Endothelial cell of umbilical vein (primary cell): ENCODE measurements at regions not wholly inside any gene's neighbourhood (a gene's known extent, or its start where the extent isn't known, plus 50 kb on each side); places are given as distances from the start of the nearest gene placed in this dataset.

Source experiments
- BruUV-seq: library from RNA; stranded (reverse); fragments of 400-500 nt; replicated peaks from 2 replicates; lab custom pipeline; 2021; lab: Mats Ljungman, UMichigan
- CTCF ChIA-PET: fragments of 300-600, 350-600 bp; sonication (Branson Sonifier 250); formaldehyde crosslinking; loops from one replicate; lab custom pipeline; 2021; ENCODE audit warnings: antibody characterized with exemption, inconsistent platforms; lab: Charles Lee
- POLR2A ChIA-PET: fragments of 300-600, 350-600 bp; sonication (Branson Sonifier 250); formaldehyde crosslinking; loops from one replicate; lab custom pipeline; 2021; ENCODE audit warnings: antibody characterized with exemption, inconsistent platforms; lab: Charles Lee
- DNase-seq: peaks from one replicate; pipeline ENCODE4 v3.0.0-alpha.2; 2011; ENCODE audit warnings: low read depth, low spot score
- FAIRE-seq: peaks from 2 replicates; lab custom pipeline; 2011; peaks lifted over from hg19 to GRCh38; lab: Jason Lieb, UNC
- H2AFZ ChIP-seq: 2 replicates; pipeline ENCODE4 v1.6.0; 2012; ENCODE audit warnings: low read depth, low read length, control low read depth, inconsistent platforms
- H3K27ac ChIP-seq: 2 replicates; pipeline ENCODE4 v1.5.1; 2011; ENCODE audit warnings: low read depth, mild to moderate bottlenecking, control low read depth, low read length, moderate library complexity; ENCODE audit not compliant: insufficient read depth
- H3K27me3 ChIP-seq, 2 experiments: 2 replicates each; pipeline versions ENCODE4 v1.6.0 to v1.6.1; 2011; ENCODE audit warnings: low read length in 2 of 2, mixed read lengths in 1 of 2; ENCODE audit not compliant: control insufficient read depth in 2 of 2, insufficient read depth in 2 of 2
- H3K36me3 ChIP-seq, 2 experiments: 2 replicates in 1 of 2; 3 replicates in 1 of 2; pipeline ENCODE4 v1.5.1; 2011; ENCODE audit warnings: low read length in 2 of 2, mild to moderate bottlenecking in 1 of 2, moderate library complexity in 1 of 2; ENCODE audit not compliant: control insufficient read depth in 2 of 2, insufficient read depth in 2 of 2; ENCODE audit errors: extremely low read depth in 1 of 2
- H3K4me1 ChIP-seq: 3 replicates; pipeline ENCODE4 v1.5.1; 2011; ENCODE audit warnings: mild to moderate bottlenecking, low read length; ENCODE audit not compliant: control insufficient read depth, insufficient read depth; ENCODE audit errors: extremely low read depth
- H3K4me2 ChIP-seq: 2 replicates; pipeline ENCODE4 v1.6.1; 2011; ENCODE audit warnings: low read length, control low read depth, mixed read lengths; ENCODE audit not compliant: insufficient read depth
- H3K4me3 ChIP-seq, 3 experiments: fragments of 200-600 bp in 1 of 3; sonication (generic), shearing (Covaris generic) in 1 of 3; replicated peaks in 1 of 3; 2 replicates each; pipeline ENCODE4 v1.5.1; 2011 to 2016; ENCODE audit warnings: control low read depth in 3 of 3, low read length in 3 of 3, mild to moderate bottlenecking in 2 of 3, inconsistent platforms in 1 of 3, low read depth in 1 of 3, moderate library complexity in 1 of 3; ENCODE audit not compliant: insufficient read depth in 1 of 3
- H3K79me2 ChIP-seq: 2 replicates; pipeline ENCODE4 v1.6.0; 2012; ENCODE audit warnings: low read length, inconsistent platforms; ENCODE audit not compliant: control insufficient read depth, insufficient read depth
- H3K9ac ChIP-seq: replicated peaks from 2 replicates; pipeline ENCODE3; 2011; ENCODE audit warnings: low read length, control low read depth; ENCODE audit not compliant: insufficient read depth; ENCODE audit errors: extremely low read depth
- H3K9me1 ChIP-seq: replicated peaks from 3 replicates; pipeline ENCODE4 v1.6.0; 2011; ENCODE audit warnings: mild to moderate bottlenecking, low read length; ENCODE audit not compliant: control insufficient read depth, insufficient read depth; ENCODE audit errors: extremely low read depth
- H3K9me3 ChIP-seq: replicated peaks from 2 replicates; pipeline ENCODE4 v1.5.1; 2012; ENCODE audit warnings: low read length, inconsistent platforms; ENCODE audit not compliant: control insufficient read depth, insufficient read depth
- H4K20me1 ChIP-seq: replicated peaks from 2 replicates; pipeline ENCODE3; 2011; ENCODE audit warnings: mild to moderate bottlenecking, low read length; ENCODE audit not compliant: control insufficient read depth, insufficient read depth; ENCODE audit errors: extremely low read depth
- CTCF ChIP-seq, 2 donors: IDR thresholded peaks; 1 replicate in 1 of 2; 2 replicates in 1 of 2; pipeline ENCODE4 v1.5.1; 2011; ENCODE audit warnings: low read length in 2 of 2, mild to moderate bottlenecking in 2 of 2, moderate library complexity in 2 of 2, control low read depth in 1 of 2, inconsistent platforms in 1 of 2, low read depth in 1 of 2; ENCODE audit not compliant: insufficient read depth in 1 of 2; ENCODE audit errors: extremely low read depth in 1 of 2
- EZH2 ChIP-seq: IDR thresholded peaks from 2 replicates; pipeline ENCODE4 v1.6.1; 2012; ENCODE audit warnings: borderline replicate concordance, low read depth, mild to moderate bottlenecking, moderate library complexity, low read length, inconsistent platforms; ENCODE audit not compliant: severe bottlenecking
- FOS ChIP-seq: IDR thresholded peaks from 2 replicates; pipeline ENCODE4 v1.6.1; 2011; ENCODE audit warnings: mild to moderate bottlenecking, low read length, moderate library complexity, borderline replicate concordance; ENCODE audit not compliant: insufficient read depth
- GATA2 ChIP-seq: IDR thresholded peaks from 2 replicates; pipeline ENCODE4 v1.7.0; 2011; ENCODE audit warnings: low read depth, mild to moderate bottlenecking, moderate library complexity, mixed read lengths, low read length; ENCODE audit not compliant: insufficient read length, insufficient read depth
- JUN ChIP-seq: IDR thresholded peaks from 2 replicates; pipeline ENCODE4 v1.6.1; 2011; ENCODE audit warnings: borderline replicate concordance, low read depth; ENCODE audit not compliant: insufficient read length, insufficient read depth
- MAX ChIP-seq: IDR thresholded peaks from 2 replicates; pipeline ENCODE4 v1.6.1; 2011; ENCODE audit not compliant: insufficient read depth, insufficient read length
- MYC ChIP-seq: IDR thresholded peaks from one replicate; pipeline ENCODE4 v1.6.1; 2011; ENCODE audit warnings: mild to moderate bottlenecking, low read depth, low read length
- POLR2A ChIP-seq: IDR thresholded peaks from 2 replicates; pipeline ENCODE4 v1.6.1; 2012; ENCODE audit warnings: low read depth, mild to moderate bottlenecking, control low read depth, low read length
- POLR2AphosphoS5 ChIP-seq: IDR thresholded peaks from 2 replicates; pipeline ENCODE4 v1.6.1; 2012; ENCODE audit warnings: low read depth, mild to moderate bottlenecking, control low read depth, low read length, moderate library complexity; ENCODE audit not compliant: insufficient read depth
- dilution Hi-C: fragments of 300-500 bp; cut with MboI; formaldehyde crosslinking; loops from one replicate; pipeline ENCODE4 v1.15.0; 2019; ENCODE audit warnings: low sequenced_read_pairs; ENCODE audit not compliant: extremely low pct_ligation_motif_present
- intact Hi-C: fragments of 100-400 bp; cut with micrococcal nuclease; formaldehyde crosslinking; loops from one replicate; pipeline ENCODE4 v1.10.0; 2022

GRCh38 chr20:60857708-60858107 is 394.4 kb upstream of the CDH4 start:
- H3K36me3 ChIP-seq = no peaks in the 10 kb centered on the region
- H3K9ac ChIP-seq = no peak overlapping the region
- no peak overlapping the region for H3K27ac ChIP-seq
- no peak overlapping the region for H2AFZ ChIP-seq
- DNase-seq = no peak
- H3K9me1 ChIP-seq = no peaks in the 10 kb centered on the region
- no peak overlapping the region for H3K4me2 ChIP-seq
- no peak overlapping the region for H3K4me3 ChIP-seq
- CTCF ChIA-PET = no interaction called here
- H4K20me1 ChIP-seq = no peaks in the 10 kb centered on the region
- H3K4me1 ChIP-seq = no peaks in the 10 kb centered on the region
- no TSS peak for BruUV-seq
- POLR2A ChIA-PET = no interaction called here
- FAIRE-seq = no peak
- H3K27me3 ChIP-seq = no peaks in the 10 kb centered on the region
- no peak for TF ChIP-seq EZH2
- peak; percentile 28 for TF ChIP-seq FOS
- H3K9me3 ChIP-seq = peaks cover 1% of the 10 kb centered on the region
- dilution Hi-C loops = no loop called here
- intact Hi-C loops = no loop called here
- H3K79me2 ChIP-seq = no peaks in the 10 kb centered on the region

- ChIA-PET POLR2A (no interaction called here), CTCF (no interaction called here)
- Histone ChIP-seq H3K9me1 (no peaks in the 10 kb centered on the region), H3K4me2 (no peak overlapping the region), H4K20me1 (no peaks in the 10 kb centered on the region), H3K4me3 (no peak overlapping the region), H3K27me3 (no peaks in the 10 kb centered on the region), H3K79me2 (no peaks in the 10 kb centered on the region), H2AFZ (no peak overlapping the region), H3K9me3 (no peaks in the 10 kb centered on the region), H3K27ac (no peak overlapping the region), H3K36me3 (no peaks in the 10 kb centered on the region), H3K9ac (no peak overlapping the region), H3K4me1 (no peaks in the 10 kb centered on the region)
- no TSS peak for BruUV-seq
- intact Hi-C loops = loop anchor here (2.0 kb wide), 1 partner anchor 56 kb away; no protein-coding TSS in a partner anchor
- no peak for DNase-seq
- dilution Hi-C loops = no loop called here
- FAIRE-seq = no peak
- TF ChIP-seq CTCF (IDR thresholded peaks at IDR 0.05; ENCODE audit: extremely low read depth in 1 of 2, insufficient read depth in 1 of 2, low read depth in 1 of 2, low read length in 2 of 2) = no peak
- no peak for TF ChIP-seq MAX
- no peak for TF ChIP-seq FOS
- TF ChIP-seq JUN = no peak
- no peak for TF ChIP-seq POLR2AphosphoS5
- no peak for TF ChIP-seq MYC
- TF ChIP-seq GATA2 = no peak
- no peak for TF ChIP-seq EZH2
- TF ChIP-seq POLR2A = no peak
Observed at GRCh38 chr20:60862601-60863000, 389.5 kb upstream of the CDH4 start.
